Astrocyte (in vitro differentiated cells and primary cell): ENCODE measurements at regions not wholly inside any gene's neighbourhood (a gene's known extent, or its start where the extent isn't known, plus 50 kb on each side); places are given as distances from the start of the nearest gene placed in this dataset.

Experiments used
- DNase-seq: peaks from one replicate; pipeline ENCODE4 v3.0.0-alpha.2; 2010; ENCODE audit warnings: low read depth
- FAIRE-seq: peaks from 2 replicates; lab custom pipeline; 2011; peaks lifted over from hg19 to GRCh38; lab: Jason Lieb, UNC
- H2AFZ ChIP-seq: 2 replicates; pipeline ENCODE4 v1.6.0; 2012; ENCODE audit warnings: low read depth, low read length, inconsistent platforms
- H3K27ac ChIP-seq: 2 replicates; pipeline ENCODE4 v1.5.1; 2011; ENCODE audit warnings: low read depth, low read length, inconsistent platforms
- H3K27me3 ChIP-seq: 2 replicates; pipeline ENCODE4 v1.6.0; 2011; ENCODE audit warnings: low read length, inconsistent platforms; ENCODE audit not compliant: insufficient read depth
- H3K36me3 ChIP-seq: 2 replicates; pipeline ENCODE4 v1.5.1; 2011; ENCODE audit warnings: low read length, inconsistent platforms; ENCODE audit not compliant: insufficient read depth
- H3K4me1 ChIP-seq: 2 replicates; pipeline ENCODE4 v1.5.1; 2011; ENCODE audit warnings: low read length, inconsistent platforms; ENCODE audit not compliant: insufficient read depth
- H3K4me2 ChIP-seq: 2 replicates; pipeline ENCODE4 v1.6.0; 2012; ENCODE audit warnings: low read length, inconsistent platforms
- H3K4me3 ChIP-seq: 2 replicates; pipeline ENCODE4 v1.5.1; 2011; ENCODE audit warnings: low read depth, mild to moderate bottlenecking, low read length, inconsistent platforms; ENCODE audit not compliant: insufficient read depth
- H3K79me2 ChIP-seq: 2 replicates; pipeline ENCODE4 v1.6.0; 2012; ENCODE audit warnings: mild to moderate bottlenecking, low read length, inconsistent platforms; ENCODE audit not compliant: insufficient read depth
- H3K9ac ChIP-seq: 2 replicates; pipeline ENCODE4 v1.6.0; 2012; ENCODE audit warnings: mild to moderate bottlenecking, low read length, inconsistent platforms
- H3K9me3 ChIP-seq: 2 replicates; pipeline ENCODE4 v1.5.1; 2012; ENCODE audit warnings: low read depth, mild to moderate bottlenecking, low read length, inconsistent platforms; ENCODE audit not compliant: insufficient read depth
- H4K20me1 ChIP-seq: 2 replicates; pipeline ENCODE4 v1.6.0; 2012; ENCODE audit warnings: low read length, inconsistent platforms; ENCODE audit not compliant: insufficient read depth
- H3K27ac Mint-ChIP-seq: one replicate; pipeline ENCODE4 v1.8.0; 2021; ENCODE audit warnings: mild to moderate bottlenecking, mixed read lengths; ENCODE audit not compliant: unreplicated experiment
- H3K27me3 Mint-ChIP-seq: one replicate; pipeline ENCODE4 v1.8.0; 2021; ENCODE audit warnings: low read depth, mixed read lengths; ENCODE audit not compliant: unreplicated experiment
- H3K36me3 Mint-ChIP-seq: one replicate; pipeline ENCODE4 v1.8.0; 2021; ENCODE audit warnings: low read depth, mixed read lengths; ENCODE audit not compliant: unreplicated experiment
- H3K4me1 Mint-ChIP-seq: one replicate; pipeline ENCODE4 v1.8.0; 2021; ENCODE audit warnings: low read depth, mixed read lengths; ENCODE audit not compliant: unreplicated experiment
- H3K4me3 Mint-ChIP-seq: one replicate; pipeline ENCODE4 v1.8.0; 2021; ENCODE audit warnings: mild to moderate bottlenecking, moderate library complexity, mixed read lengths; ENCODE audit not compliant: unreplicated experiment
- H3K9me3 Mint-ChIP-seq: one replicate; pipeline ENCODE4 v1.8.0; 2021; ENCODE audit warnings: mild to moderate bottlenecking, mixed read lengths; ENCODE audit not compliant: unreplicated experiment
- CTCF ChIP-seq: IDR thresholded peaks from 2 replicates; pipeline ENCODE4 v1.5.1; 2011; ENCODE audit warnings: low read depth, mild to moderate bottlenecking, inconsistent platforms, low read length, moderate library complexity; ENCODE audit not compliant: insufficient read depth
- EZH2 ChIP-seq: IDR thresholded peaks from 2 replicates; pipeline ENCODE4 v1.6.1; 2012; ENCODE audit warnings: mild to moderate bottlenecking, low read length, inconsistent platforms; ENCODE audit not compliant: insufficient read depth

- Mint-ChIP-seq H3K36me3 (no peaks in the 10 kb centered on the region), H3K27me3 (no peaks in the 10 kb centered on the region), H3K4me1 (peaks cover 47% of the 10 kb centered on the region), H3K27ac (peak overlapping the region; percentile 88), H3K9me3 (no peaks in the 10 kb centered on the region), H3K4me3 (no peak overlapping the region)
- Histone ChIP-seq H3K36me3 (no peaks in the 10 kb centered on the region), H3K4me3 (no peak overlapping the region), H3K27ac (peak overlapping the region; percentile 79), H3K4me1 (peaks cover 45% of the 10 kb centered on the region), H3K9ac (peak overlapping the region; percentile 48), H3K79me2 (no peaks in the 10 kb centered on the region), H4K20me1 (no peaks in the 10 kb centered on the region), H2AFZ (no peak overlapping the region), H3K27me3 (no peaks in the 10 kb centered on the region), H3K9me3 (no peaks in the 10 kb centered on the region), H3K4me2 (peak overlapping the region; percentile 51)
- DNase-seq (no peak), FAIRE-seq (peak; percentile 88)
- no peak for TF ChIP-seq EZH2
- no peak for TF ChIP-seq CTCF
These were observed 66.7 kb upstream of the PRPS1 start for GRCh38 chrX:107561468-107562215.

- FAIRE-seq, result peak; percentile 100
- H3K36me3 Mint-ChIP-seq, result no peaks in the 10 kb centered on the region
- H3K4me3 Mint-ChIP-seq, result peak overlapping the region; percentile 18
- peak overlapping the region; percentile 88 for H3K27ac Mint-ChIP-seq
- H3K79me2 ChIP-seq, result no peaks in the 10 kb centered on the region
- H4K20me1 ChIP-seq, result no peaks in the 10 kb centered on the region
- peaks cover 47% of the 10 kb centered on the region for H3K4me1 ChIP-seq
- H3K4me2 ChIP-seq, result peak overlapping the region; percentile 51
- H3K27me3 Mint-ChIP-seq, result no peaks in the 10 kb centered on the region
- no peak overlapping the region for H2AFZ ChIP-seq
- H3K27me3 ChIP-seq, result no peaks in the 10 kb centered on the region
- TF ChIP-seq EZH2, result no peak
- no peak for TF ChIP-seq CTCF
- DNase-seq, result peak; percentile 96
- no peak overlapping the region for H3K4me3 ChIP-seq
- H3K9me3 Mint-ChIP-seq, result no peaks in the 10 kb centered on the region
- no peaks in the 10 kb centered on the region for H3K9me3 ChIP-seq
- peaks cover 51% of the 10 kb centered on the region for H3K4me1 Mint-ChIP-seq
- peak overlapping the region; percentile 79 for H3K27ac ChIP-seq
- H3K36me3 ChIP-seq, result no peaks in the 10 kb centered on the region
- H3K9ac ChIP-seq, result peak overlapping the region; percentile 65
These were observed 65.8 kb upstream of the PRPS1 start for GRCh38 chrX:107562482-107562881.

GRCh38 chrX:107563824-107564223 is 64.5 kb upstream of the PRPS1 start:
- Histone ChIP-seq H3K4me3 (no peak overlapping the region), H3K79me2 (no peaks in the 10 kb centered on the region), H3K36me3 (no peaks in the 10 kb centered on the region), H4K20me1 (no peaks in the 10 kb centered on the region), H3K4me2 (no peak overlapping the region), H3K9ac (peak overlapping the region; percentile 65), H3K9me3 (no peaks in the 10 kb centered on the region), H3K27me3 (no peaks in the 10 kb centered on the region), H3K4me1 (peaks cover 47% of the 10 kb centered on the region), H2AFZ (no peak overlapping the region), H3K27ac (peak overlapping the region; percentile 77)
- no peaks in the 10 kb centered on the region for H3K27me3 Mint-ChIP-seq
- DNase-seq, result no peak
- H3K9me3 Mint-ChIP-seq, result no peaks in the 10 kb centered on the region
- no peak overlapping the region for H3K4me3 Mint-ChIP-seq
- peak; percentile 17 for FAIRE-seq
- H3K4me1 Mint-ChIP-seq, result peaks cover 55% of the 10 kb centered on the region
- H3K36me3 Mint-ChIP-seq, result no peaks in the 10 kb centered on the region
- TF ChIP-seq CTCF (no peak), EZH2 (no peak)
- H3K27ac Mint-ChIP-seq, result peak overlapping the region; percentile 58
